ENCODE measurements at regions not wholly inside any gene's neighbourhood (a gene's known extent, or its start where the extent isn't known, plus 50 kb on each side); places are given as distances from the start of the nearest gene placed in this dataset.

GRCh38 chr3:177689869-177690268, 492.6 kb upstream of the TBL1XR1 start:
- no peak for DNase-seq
- Mint-ChIP-seq H3K36me3 (peaks cover 0 to 7% (median 2%) of the 10 kb centered on the region in 3 donors), H3K9me3 (no peaks in the 10 kb centered on the region), H3K27ac (no peak overlapping the region), H3K4me1 (peaks cover 2 to 11% (median 7%) of the 10 kb centered on the region in 3 donors), H3K27me3 (no peaks in the 10 kb centered on the region), H3K4me3 (no peak overlapping the region)
- no peak overlapping the region for H3K27ac ChIP-seq (ENCODE audit: low read depth, low read length)
- no peaks in the 10 kb centered on the region for H3K36me3 ChIP-seq (ENCODE audit: insufficient read depth, low read length)
- no peaks in the 10 kb centered on the region for H3K4me1 ChIP-seq (ENCODE audit: insufficient read depth, low read length)
- no peak overlapping the region for H3K4me3 ChIP-seq (ENCODE audit: low read length)
- H3K9me3 ChIP-seq (ENCODE audit: low read length) = no peaks in the 10 kb centered on the region
- ChIA-PET CTCF (interaction anchor here (0.9 to 1.1 kb wide), 2 partner anchors 9 to 23 kb away, joined by 3 read pairs; no protein-coding TSS in a partner anchor), POLR2A (no interaction called here)
- no peaks in the 10 kb centered on the region for H3K27me3 ChIP-seq (ENCODE audit: insufficient read depth, low read length, poor library complexity, severe bottlenecking)

GRCh38 chr3:177690306-177690705, 493.0 kb upstream of the TBL1XR1 start:
- Histone ChIP-seq H3K4me1 (ENCODE audit: insufficient read depth, low read length) (no peaks in the 10 kb centered on the region), H3K27me3 (ENCODE audit: insufficient read depth, low read length, poor library complexity, severe bottlenecking) (no peaks in the 10 kb centered on the region), H3K36me3 (ENCODE audit: insufficient read depth, low read length) (no peaks in the 10 kb centered on the region), H3K9me3 (ENCODE audit: low read length) (no peaks in the 10 kb centered on the region), H3K27ac (ENCODE audit: low read depth, low read length) (no peak overlapping the region), H3K4me3 (ENCODE audit: low read length) (no peak overlapping the region)
- Mint-ChIP-seq H3K4me3 (no peak overlapping the region), H3K27ac (no peak overlapping the region), H3K36me3 (peaks cover 0 to 7% (median 2%) of the 10 kb centered on the region in 3 donors), H3K4me1 (peaks cover 2 to 11% (median 7%) of the 10 kb centered on the region in 3 donors), H3K9me3 (no peaks in the 10 kb centered on the region), H3K27me3 (no peaks in the 10 kb centered on the region)
- no peak for DNase-seq
- CTCF ChIA-PET = interaction anchor here (1.1 to 1.3 kb wide), 2 partner anchors 23 to 285 kb away, joined by 3 read pairs; no protein-coding TSS in a partner anchor
- POLR2A ChIA-PET = no interaction called here

- Histone ChIP-seq H3K4me1 (ENCODE audit: insufficient read depth, low read length) (no peaks in the 10 kb centered on the region), H3K36me3 (ENCODE audit: insufficient read depth, low read length) (no peaks in the 10 kb centered on the region), H3K27ac (ENCODE audit: low read depth, low read length) (no peak overlapping the region), H3K9me3 (ENCODE audit: low read length) (no peaks in the 10 kb centered on the region), H3K4me3 (ENCODE audit: low read length) (no peak overlapping the region), H3K27me3 (ENCODE audit: insufficient read depth, low read length, poor library complexity, severe bottlenecking) (no peaks in the 10 kb centered on the region)
- peaks cover 0 to 7% (median 2%) of the 10 kb centered on the region in 3 donors for H3K36me3 Mint-ChIP-seq
- no peaks in the 10 kb centered on the region for H3K27me3 Mint-ChIP-seq
- peaks cover 0 to 11% (median 7%) of the 10 kb centered on the region in 3 donors for H3K4me1 Mint-ChIP-seq
- ChIA-PET POLR2A (no interaction called here), CTCF (no interaction called here)
- H3K27ac Mint-ChIP-seq = no peak overlapping the region
- no peak overlapping the region for H3K4me3 Mint-ChIP-seq
- DNase-seq = no peak
- H3K9me3 Mint-ChIP-seq = no peaks in the 10 kb centered on the region
These were observed 495.2 kb upstream of the TBL1XR1 start for GRCh38 chr3:177692304-177692975.

DNA sequence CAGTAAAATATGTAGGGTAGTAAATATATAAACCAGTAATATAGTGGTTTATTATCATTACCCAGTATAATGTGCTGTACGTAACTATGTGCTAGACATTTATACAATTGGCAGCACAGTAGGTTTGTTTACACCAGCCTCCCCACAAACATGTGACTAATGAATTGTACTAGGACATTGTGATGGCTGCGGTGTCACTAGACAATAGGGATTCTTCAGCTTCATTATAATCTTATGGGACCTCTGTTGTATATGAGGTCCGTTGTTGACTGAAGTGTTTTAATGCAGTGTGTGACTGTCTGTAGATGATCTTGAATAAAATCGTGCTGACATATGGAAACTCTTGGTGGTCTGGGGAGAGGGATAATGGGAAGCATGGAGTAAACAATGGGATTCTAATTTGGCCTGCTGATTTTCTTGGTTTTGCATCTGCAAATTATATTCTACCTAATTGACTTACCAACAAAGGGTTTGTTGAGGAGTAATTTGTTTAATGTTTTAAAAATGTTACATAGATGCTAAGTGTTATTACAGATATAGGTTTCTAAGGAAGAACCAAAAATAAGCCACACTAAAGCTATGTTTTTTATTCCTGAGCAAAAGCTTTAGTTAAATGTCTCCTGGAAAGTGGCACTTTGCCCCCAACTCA, 496.5 kb upstream of the TBL1XR1 start:
- Mint-ChIP-seq H3K4me1 (peaks cover 0 to 9% (median 7%) of the 10 kb centered on the region in 3 donors), H3K27ac (no peak overlapping the region), H3K4me3 (no peak overlapping the region), H3K27me3 (peaks cover 0 to 2% of the 10 kb centered on the region in 2 donors), H3K36me3 (peaks cover 0 to 5% (median 2%) of the 10 kb centered on the region in 3 donors), H3K9me3 (no peaks in the 10 kb centered on the region)
- ChIA-PET POLR2A (no interaction called here), CTCF (interaction anchor here (1.0 kb wide), 1 partner anchor 12 kb away, joined by 3 read pairs; no protein-coding TSS in a partner anchor)
- DNase-seq = no peak
- Histone ChIP-seq H3K4me1 (ENCODE audit: insufficient read depth, low read length) (no peaks in the 10 kb centered on the region), H3K9me3 (ENCODE audit: low read length) (no peaks in the 10 kb centered on the region), H3K4me3 (ENCODE audit: low read length) (no peak overlapping the region), H3K36me3 (ENCODE audit: insufficient read depth, low read length) (no peaks in the 10 kb centered on the region), H3K27ac (ENCODE audit: low read depth, low read length) (no peak overlapping the region), H3K27me3 (ENCODE audit: insufficient read depth, low read length, poor library complexity, severe bottlenecking) (no peaks in the 10 kb centered on the region)

GRCh38 chr3:177694316-177694715, 497.0 kb upstream of the TBL1XR1 start:
- POLR2A ChIA-PET = no interaction called here
- H3K4me3 ChIP-seq (ENCODE audit: low read length) = no peak overlapping the region
- Mint-ChIP-seq H3K36me3 (peaks cover 0 to 2% (median 1%) of the 10 kb centered on the region in 3 donors), H3K9me3 (no peaks in the 10 kb centered on the region), H3K4me1 (peaks cover 0 to 7% (median 7%) of the 10 kb centered on the region in 3 donors), H3K4me3 (no peak overlapping the region), H3K27me3 (peaks cover 0 to 2% of the 10 kb centered on the region in 2 donors), H3K27ac (peak overlapping the region in 1 of 8 donors; percentile 47)
- no peaks in the 10 kb centered on the region for H3K27me3 ChIP-seq (ENCODE audit: insufficient read depth, low read length, poor library complexity, severe bottlenecking)
- DNase-seq = no peak
- H3K9me3 ChIP-seq (ENCODE audit: low read length) = no peaks in the 10 kb centered on the region
- CTCF ChIA-PET = interaction anchor here (1.0 kb wide), 1 partner anchor 13 kb away, joined by 3 read pairs; no protein-coding TSS in a partner anchor
- H3K4me1 ChIP-seq (ENCODE audit: insufficient read depth, low read length) = no peaks in the 10 kb centered on the region
- H3K36me3 ChIP-seq (ENCODE audit: insufficient read depth, low read length) = no peaks in the 10 kb centered on the region
- H3K27ac ChIP-seq (ENCODE audit: low read depth, low read length) = no peak overlapping the region

DNA sequence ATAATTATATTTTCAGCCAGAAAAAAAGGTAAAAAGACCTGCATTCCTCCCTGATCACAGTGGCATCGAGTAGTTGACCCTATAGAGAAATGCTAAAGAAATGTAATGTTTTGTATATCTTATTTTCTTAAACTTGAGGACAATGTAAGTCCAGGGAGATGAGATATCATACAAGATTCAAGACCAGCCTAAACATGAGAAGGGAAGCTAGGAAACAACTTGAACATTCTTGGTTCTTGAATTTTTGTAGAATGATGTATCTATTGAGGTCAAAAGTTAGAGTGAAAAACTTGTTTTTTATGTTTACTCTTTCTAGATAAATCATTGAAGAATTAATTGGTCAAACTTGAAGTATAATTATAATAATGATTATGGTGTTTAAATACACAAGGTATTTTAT, 497.7 kb upstream of the TBL1XR1 start:
- Mint-ChIP-seq H3K4me1 (peaks cover 0 to 7% (median 7%) of the 10 kb centered on the region in 3 donors), H3K9me3 (no peaks in the 10 kb centered on the region), H3K27me3 (peaks cover 0 to 2% of the 10 kb centered on the region in 2 donors), H3K36me3 (peaks cover 0 to 2% (median 0%) of the 10 kb centered on the region in 3 donors), H3K4me3 (no peak overlapping the region), H3K27ac (no peak overlapping the region)
- H3K4me3 ChIP-seq (ENCODE audit: low read length) = no peak overlapping the region
- no peaks in the 10 kb centered on the region for H3K4me1 ChIP-seq (ENCODE audit: insufficient read depth, low read length)
- DNase-seq = no peak
- POLR2A ChIA-PET = no interaction called here
- H3K9me3 ChIP-seq (ENCODE audit: low read length) = no peaks in the 10 kb centered on the region
- H3K36me3 ChIP-seq (ENCODE audit: insufficient read depth, low read length) = no peaks in the 10 kb centered on the region
- CTCF ChIA-PET = interaction anchor here (1.0 kb wide), 1 partner anchor 13 kb away, joined by 3 read pairs; no protein-coding TSS in a partner anchor
- H3K27me3 ChIP-seq (ENCODE audit: insufficient read depth, low read length, poor library complexity, severe bottlenecking) = no peaks in the 10 kb centered on the region
- H3K27ac ChIP-seq (ENCODE audit: low read depth, low read length) = no peak overlapping the region

DNA sequence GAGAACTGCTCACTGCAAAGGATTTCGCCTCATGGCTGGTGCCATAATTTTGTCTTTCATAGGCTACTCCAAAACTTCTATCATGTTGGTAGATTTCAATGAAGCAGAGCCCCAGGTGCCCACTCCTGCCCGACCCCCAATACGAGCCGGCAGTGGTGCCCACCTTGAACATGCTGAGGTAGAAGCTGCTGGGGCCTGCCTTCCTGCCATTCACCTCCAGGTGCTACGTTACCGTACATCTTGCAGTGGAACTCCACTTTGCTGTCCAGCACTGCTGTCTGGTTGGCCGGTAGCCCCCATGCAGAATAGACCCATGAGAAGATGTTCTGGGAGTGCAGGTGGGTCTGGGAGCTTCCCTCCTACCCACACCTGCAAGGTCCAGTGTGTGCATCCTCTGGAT, 502.8 kb upstream of the TBL1XR1 start:
- no peak overlapping the region for H3K4me3 ChIP-seq (ENCODE audit: low read length)
- H3K27ac ChIP-seq (ENCODE audit: low read depth, low read length) = no peak overlapping the region
- ChIA-PET POLR2A (no interaction called here), CTCF (no interaction called here)
- no peaks in the 10 kb centered on the region for H3K4me1 ChIP-seq (ENCODE audit: insufficient read depth, low read length)
- Mint-ChIP-seq H3K27ac (no peak overlapping the region), H3K36me3 (no peaks in the 10 kb centered on the region), H3K9me3 (no peaks in the 10 kb centered on the region), H3K27me3 (peaks cover 0 to 4% of the 10 kb centered on the region in 2 donors), H3K4me1 (no peaks in the 10 kb centered on the region), H3K4me3 (no peak overlapping the region)
- no peaks in the 10 kb centered on the region for H3K9me3 ChIP-seq (ENCODE audit: low read length)
- no peaks in the 10 kb centered on the region for H3K27me3 ChIP-seq (ENCODE audit: insufficient read depth, low read length, poor library complexity, severe bottlenecking)
- no peak for DNase-seq
- H3K36me3 ChIP-seq (ENCODE audit: insufficient read depth, low read length) = no peaks in the 10 kb centered on the region

DNA sequence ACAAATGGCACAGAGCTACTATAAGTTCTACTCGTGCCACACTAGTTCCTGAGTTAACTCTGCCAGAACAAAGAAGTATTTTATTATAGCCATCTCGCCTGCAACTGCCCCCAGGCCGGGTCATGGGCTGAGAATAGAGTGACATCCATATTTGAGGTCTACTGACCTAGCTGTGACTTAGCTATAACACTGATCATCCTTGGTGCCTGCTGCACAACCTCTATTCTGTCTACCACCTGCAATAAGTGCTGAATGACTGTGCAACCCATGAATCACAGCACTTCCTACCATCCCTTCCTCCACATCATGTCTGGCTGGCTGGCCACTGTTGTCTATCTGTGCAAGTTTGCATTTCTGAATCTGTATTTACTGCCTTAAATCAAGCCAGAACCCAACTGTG, 506.5 kb upstream of the TBL1XR1 start:
- Mint-ChIP-seq H3K4me3 (no peak overlapping the region), H3K36me3 (no peaks in the 10 kb centered on the region), H3K4me1 (no peaks in the 10 kb centered on the region), H3K27me3 (peaks cover 0 to 2% of the 10 kb centered on the region in 2 donors), H3K27ac (no peak overlapping the region), H3K9me3 (no peaks in the 10 kb centered on the region)
- ChIA-PET POLR2A (no interaction called here), CTCF (no interaction called here)
- H3K4me1 ChIP-seq (ENCODE audit: insufficient read depth, low read length) = no peaks in the 10 kb centered on the region
- no peak overlapping the region for H3K4me3 ChIP-seq (ENCODE audit: low read length)
- H3K27me3 ChIP-seq (ENCODE audit: insufficient read depth, low read length, poor library complexity, severe bottlenecking) = no peaks in the 10 kb centered on the region
- H3K36me3 ChIP-seq (ENCODE audit: insufficient read depth, low read length) = no peaks in the 10 kb centered on the region
- DNase-seq = no peak
- H3K27ac ChIP-seq (ENCODE audit: low read depth, low read length) = no peak overlapping the region
- no peaks in the 10 kb centered on the region for H3K9me3 ChIP-seq (ENCODE audit: low read length)

Data from CD8-positive, alpha-beta memory T cell (primary cell).